ENCODE measurements at regions not wholly inside any gene's neighbourhood (a gene's known extent, or its start where the extent isn't known, plus 50 kb on each side); places are given as distances from the start of the nearest gene placed in this dataset.

- TF ChIP-seq, protein P1, sequence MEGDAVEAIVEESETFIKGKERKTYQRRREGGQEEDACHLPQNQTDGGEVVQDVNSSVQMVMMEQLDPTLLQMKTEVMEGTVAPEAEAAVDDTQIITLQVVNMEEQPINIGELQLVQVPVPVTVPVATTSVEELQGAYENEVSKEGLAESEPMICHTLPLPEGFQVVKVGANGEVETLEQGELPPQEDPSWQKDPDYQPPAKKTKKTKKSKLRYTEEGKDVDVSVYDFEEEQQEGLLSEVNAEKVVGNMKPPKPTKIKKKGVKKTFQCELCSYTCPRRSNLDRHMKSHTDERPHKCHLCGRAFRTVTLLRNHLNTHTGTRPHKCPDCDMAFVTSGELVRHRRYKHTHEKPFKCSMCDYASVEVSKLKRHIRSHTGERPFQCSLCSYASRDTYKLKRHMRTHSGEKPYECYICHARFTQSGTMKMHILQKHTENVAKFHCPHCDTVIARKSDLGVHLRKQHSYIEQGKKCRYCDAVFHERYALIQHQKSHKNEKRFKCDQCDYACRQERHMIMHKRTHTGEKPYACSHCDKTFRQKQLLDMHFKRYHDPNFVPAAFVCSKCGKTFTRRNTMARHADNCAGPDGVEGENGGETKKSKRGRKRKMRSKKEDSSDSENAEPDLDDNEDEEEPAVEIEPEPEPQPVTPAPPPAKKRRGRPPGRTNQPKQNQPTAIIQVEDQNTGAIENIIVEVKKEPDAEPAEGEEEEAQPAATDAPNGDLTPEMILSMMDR (IDR thresholded peaks at IDR 0.05), result no peak
- TF ChIP-seq POLR2A (IDR thresholded peaks at IDR 0.05) (no peak), POLR2AphosphoS5 (IDR thresholded peaks at IDR 0.05) (no peak), EP300 (IDR thresholded peaks at IDR 0.05) (no peak)
Measured at GRCh38 chr14:51185754-51186153, 54.3 kb upstream of the TMX1 start.
